HG02759 (cell line): ENCODE measurements at regions not wholly inside any gene's neighbourhood (a gene's known extent, or its start where the extent isn't known, plus 50 kb on each side); places are given as distances from the start of the nearest gene placed in this dataset.

Experiments used
- ATAC-seq: cut with Tn5 transposase; IDR thresholded peaks from one replicate; pipeline ENCODE4 v1.9.1; 2021; ENCODE audit warnings: mild to moderate bottlenecking, moderate library complexity; ENCODE audit not compliant: unreplicated experiment

DNA sequence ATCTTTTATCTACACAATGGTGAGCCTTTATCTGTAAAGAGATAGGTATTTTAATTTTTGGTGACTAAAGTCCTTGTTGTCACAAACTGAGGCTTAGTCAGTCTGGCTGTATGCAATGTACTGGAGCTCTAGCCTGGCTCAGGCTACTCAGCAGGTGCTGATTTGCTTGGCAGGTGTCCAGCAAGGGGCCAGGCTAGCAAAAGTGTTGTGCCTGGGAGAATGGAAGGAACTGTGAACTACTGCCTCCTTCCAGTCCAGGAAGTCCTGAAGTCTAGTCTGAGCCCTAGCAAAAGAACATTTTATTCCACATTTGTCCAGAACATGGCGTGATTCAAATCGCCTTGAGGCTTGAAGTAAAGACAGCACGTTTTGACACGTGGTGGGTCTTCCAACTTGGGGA lies 260.5 kb downstream of the CCDC85A start:
- no peak for ATAC-seq

DNA sequence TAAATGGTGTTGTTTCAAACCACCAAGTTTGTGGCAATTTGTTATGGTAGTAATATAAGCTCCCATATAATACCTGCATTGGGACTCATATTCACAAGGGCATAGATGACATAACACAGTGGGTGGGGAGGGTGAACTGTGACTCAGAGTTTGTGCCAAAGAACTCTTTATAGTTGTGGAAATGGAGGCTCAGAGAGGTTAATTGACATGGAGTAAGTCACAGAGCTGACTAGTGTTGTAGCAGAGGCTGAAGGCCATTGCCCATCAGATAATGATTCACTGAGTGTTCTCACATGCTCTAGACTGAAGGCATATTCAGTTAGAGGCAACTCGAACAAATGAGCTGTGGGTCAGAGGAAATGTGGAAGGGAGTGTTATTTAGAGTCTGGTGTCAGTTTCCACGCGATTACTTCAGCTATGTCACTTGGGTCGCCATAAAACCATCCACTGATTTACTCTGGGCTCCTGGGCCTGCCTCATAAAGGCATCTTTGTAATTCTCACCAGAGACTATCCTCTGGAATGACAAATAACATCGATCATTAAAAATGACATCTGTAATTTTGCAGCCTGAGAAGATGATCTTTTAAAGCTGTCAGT lies 264.7 kb downstream of the CCDC85A start:
- no peak for ATAC-seq

DNA sequence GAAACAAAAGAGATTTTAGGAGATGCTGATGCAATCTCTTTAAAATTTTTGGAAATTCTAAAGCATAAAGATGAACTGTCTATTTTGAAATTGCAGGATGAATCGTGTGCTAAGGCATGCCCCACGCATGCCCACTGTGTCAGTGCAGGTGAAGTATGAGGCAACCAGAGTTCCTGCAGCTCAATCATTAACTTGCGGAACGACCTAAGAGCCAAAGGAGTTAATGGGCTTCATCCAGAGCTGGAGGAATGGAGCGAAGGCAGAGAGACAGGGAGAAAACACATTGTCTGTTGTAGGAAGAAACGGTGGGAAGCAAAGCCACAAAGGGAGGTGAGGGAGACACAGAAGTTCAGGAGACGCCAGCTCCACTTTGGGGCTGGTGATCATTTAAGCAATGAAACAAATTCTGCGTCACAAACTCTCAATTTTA lies 265.2 kb downstream of the CCDC85A start:
- ATAC-seq, result no peak

DNA sequence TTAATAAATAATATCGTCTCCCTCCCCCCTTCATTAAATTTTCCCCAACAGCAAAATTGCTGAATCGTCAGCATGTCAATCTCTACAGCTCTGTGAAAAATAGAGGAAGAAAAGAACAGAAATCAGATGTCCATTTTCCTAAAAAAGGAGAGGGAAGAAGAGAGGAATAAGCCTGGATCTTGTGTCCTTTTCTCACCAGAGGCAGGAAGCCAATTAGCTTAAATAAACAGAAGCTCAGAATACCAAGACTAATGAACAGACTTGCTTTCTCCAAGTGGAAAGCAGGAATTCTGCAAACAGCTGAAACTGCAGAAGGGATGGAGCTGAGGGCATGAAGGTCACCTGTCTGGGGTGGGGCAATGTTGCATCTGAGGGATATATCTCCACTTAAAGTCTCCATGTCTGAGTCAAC lies 265.7 kb downstream of the CCDC85A start:
- ATAC-seq, result no peak

DNA sequence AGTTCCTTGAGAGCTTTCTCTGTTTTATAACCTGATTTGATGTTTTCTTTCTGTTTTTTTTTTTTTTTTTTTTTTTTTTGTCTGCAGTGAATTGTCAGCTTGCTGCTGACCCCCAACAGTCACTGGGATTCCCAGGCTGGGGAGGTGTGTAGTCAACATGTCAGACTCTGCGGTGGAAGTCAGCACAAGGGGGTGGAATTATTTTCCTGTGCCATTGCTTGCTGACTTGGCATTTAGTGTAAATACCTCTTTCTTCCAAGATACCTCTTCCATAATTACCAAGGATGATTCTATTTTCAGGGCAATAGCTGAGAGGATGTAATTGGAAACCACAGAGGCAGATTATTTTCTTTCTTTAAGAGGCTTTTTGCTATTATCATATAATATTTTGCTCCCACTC lies 266.3 kb downstream of the CCDC85A start:
- ATAC-seq, result no peak

DNA sequence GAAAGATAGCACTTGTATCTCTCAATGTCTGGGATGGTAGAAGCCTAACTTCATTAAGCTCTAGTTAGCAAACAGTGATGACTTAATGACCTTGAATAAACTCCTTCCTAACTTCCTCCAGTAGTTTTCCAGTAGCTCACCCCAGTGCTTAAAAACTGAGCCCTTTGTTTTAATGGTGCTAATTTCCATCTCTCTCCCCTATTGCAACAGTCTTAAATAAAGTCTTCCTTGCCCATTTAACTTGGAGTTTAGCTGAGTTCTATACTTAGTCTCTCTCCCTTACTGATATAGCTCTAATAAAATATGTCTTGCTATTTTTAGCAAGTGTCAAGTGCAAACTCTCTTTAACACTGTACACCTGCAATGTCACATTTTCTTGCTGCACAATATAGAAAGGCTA lies 267.0 kb downstream of the CCDC85A start:
- ATAC-seq, result no peak

DNA sequence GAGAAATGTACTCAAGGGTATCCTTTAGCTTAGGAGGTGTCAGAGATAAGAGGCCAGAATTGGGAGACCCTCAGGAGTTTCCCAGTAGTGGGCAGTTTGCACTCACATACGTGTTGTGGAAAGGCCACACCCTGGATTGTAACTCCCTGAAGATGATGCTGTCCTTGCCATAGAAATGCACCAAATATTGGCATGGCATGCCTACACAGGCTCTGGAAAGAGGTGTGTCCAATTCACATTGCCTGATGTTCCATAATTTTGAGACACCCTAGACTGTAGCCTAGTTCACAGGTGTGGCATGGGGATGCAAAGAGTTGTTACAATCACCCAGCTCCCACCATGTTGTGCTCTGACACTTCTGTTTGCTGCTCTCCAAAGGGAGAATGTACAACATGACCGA lies 271.9 kb downstream of the CCDC85A start:
- no peak for ATAC-seq

DNA sequence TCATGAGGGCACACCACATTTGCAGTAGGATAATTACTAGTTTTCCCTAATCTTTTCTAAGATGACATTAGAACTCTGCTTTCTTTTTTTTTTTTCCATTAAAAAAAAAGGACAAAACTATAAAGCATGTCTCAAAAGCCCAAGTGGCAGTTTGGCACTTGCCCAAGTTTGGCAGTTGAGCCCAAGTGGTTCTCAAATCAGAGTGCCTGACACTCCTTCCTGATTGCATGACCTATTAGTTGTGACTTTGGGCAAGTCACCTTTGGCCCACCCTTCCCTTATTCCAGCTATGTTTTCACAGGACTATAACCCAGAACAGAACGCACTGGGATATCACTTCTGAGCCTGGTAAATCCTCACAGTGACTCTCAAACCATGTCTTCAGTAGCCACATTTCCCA lies 273.0 kb downstream of the CCDC85A start:
- ATAC-seq, result no peak

DNA sequence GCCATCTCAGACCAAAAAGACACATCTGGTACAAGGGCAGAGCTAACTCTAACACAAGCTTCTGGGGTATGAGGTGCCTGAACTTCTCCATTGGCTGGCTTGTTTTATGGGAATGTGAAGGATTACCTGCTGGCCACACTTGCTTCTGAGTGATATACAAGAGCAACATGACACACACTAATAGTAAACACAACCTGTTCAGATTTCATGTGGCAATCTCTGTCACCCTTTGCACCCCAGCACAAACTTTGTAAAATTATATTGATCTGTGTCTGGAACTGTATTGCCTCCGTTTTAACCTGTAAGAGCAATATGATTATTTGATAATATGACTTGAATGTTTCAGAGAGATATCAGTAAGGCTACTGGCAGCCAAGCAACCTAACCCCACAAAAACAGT lies 276.7 kb downstream of the CCDC85A start:
- no peak for ATAC-seq

DNA sequence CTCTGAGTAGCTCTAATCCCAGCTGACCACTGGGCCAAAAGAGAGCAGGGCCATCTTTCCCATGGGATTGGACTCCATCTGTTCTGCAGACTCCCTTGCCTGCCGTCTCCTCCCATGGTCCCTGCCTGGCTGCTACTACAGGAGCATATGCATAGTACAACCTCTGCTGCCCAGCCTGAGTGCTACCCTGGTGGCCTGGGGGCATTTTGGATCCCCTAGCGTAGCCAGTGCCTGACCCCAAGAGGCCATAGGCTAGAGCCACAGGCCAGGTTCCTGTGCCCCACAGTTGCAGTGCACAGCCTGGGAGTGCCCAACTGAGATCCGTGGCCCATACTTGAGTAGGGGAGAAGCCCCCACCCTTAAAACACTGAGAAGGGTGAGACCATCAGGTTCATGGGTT lies 280.3 kb downstream of the CCDC85A start:
- ATAC-seq, result no peak

DNA sequence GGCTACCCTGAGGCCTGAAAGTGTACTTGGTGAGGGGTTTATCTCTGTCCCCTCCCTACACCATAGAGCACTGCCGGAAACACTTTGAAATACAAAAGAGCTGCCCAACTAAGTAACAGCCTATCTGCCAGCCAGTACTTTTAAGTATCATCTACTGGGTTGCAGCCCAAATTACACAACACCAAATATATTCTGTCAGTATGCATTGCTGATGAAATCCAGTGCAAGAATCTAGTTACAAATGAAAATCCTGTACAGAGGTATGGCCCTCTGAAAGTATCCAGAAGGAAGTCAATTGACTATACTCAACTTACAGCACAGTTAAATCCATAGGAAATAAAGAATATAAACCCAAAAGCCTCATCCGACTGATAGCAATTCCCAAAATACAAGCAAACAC lies 280.8 kb downstream of the CCDC85A start:
- ATAC-seq, result no peak

DNA sequence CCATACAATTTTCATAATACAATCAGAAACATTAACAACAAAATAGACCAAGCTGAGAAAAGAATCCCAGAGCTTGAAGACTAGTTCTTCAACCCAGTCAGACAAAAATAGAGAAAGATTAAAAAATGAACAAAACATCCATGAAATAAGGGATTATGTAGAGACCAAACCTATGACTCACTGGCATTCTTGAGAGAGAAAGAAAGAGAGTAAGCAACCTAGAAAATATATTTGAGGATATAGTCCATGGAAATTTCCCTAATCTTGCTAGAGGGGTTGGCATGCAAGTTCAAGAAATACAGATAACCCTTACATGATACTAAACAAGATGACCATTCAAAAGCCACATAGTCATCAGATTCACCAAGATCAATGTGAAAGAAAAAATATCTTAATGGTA lies 281.7 kb downstream of the CCDC85A start:
- no peak for ATAC-seq

DNA sequence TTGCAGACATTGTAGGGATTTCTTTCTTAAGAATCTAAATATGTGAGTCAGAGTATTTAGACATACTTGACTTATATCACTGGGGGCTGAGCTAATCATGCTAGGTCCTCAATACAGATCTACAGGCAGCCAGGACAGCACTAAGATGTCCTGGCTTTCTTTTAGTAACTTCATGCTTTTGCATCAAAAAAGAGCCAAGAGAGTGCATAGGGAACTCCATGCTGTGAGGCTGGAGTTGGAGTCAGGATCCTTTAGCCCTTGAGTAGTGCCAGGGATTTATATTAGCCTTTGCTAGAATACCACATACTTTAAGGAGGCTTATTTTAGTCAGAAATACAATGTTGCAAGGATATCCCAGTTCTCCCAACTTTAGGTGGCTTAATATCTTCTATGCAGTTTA lies 289.7 kb downstream of the CCDC85A start:
- ATAC-seq, result no peak

DNA sequence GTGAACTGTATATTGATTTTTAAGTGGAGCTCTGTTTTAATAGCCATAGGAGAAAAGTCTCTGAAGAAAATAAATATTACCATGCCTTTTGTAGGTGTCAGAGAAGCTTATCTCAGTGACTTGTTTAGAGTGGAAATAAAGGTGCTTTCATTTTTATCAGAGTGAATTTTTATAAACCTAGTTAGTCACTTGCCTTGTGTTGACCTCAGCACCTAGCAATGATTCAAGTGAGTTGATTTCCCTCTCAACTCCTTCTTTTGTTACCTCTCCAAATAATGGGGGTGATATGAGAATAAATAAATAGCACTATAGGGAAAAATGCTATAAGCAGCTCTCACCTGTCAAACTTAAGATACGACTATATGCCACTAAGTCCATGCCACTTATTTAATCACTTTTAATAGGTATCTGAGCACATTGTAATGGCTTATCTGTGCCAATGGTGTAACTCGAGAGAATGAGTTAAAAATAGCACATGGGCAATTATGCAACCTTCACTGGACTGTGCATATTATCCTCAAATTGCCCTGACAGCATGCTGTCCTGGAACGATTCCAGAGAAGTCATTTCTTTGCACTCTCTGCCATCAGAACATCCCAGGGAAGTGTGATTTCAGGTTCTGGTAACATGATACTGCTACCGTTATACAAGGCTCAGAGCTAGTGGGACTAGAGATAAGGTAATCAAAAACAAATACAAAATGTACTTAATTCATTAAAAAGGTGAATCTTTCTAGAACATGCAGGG lies 290.8 kb downstream of the CCDC85A start:
- ATAC-seq, result no peak

DNA sequence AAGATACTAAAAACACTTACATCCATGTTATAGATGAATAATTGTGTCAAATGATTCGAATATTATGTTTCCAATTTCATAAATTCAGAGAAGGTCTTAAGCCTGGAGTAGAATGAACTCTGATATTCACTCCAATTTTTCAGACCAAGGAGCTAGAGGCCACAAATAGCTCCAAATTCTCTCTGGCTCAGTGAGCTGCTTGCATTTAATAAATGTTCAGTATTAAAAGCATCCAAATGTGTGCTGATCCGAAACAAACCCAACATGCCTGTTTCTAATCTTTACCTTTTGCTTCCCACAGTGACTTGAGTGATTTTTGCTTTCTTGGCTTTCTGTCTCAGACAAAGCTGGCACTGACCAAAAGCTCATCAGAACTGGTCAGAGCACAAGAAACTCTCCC lies 291.4 kb downstream of the CCDC85A start:
- no peak for ATAC-seq

DNA sequence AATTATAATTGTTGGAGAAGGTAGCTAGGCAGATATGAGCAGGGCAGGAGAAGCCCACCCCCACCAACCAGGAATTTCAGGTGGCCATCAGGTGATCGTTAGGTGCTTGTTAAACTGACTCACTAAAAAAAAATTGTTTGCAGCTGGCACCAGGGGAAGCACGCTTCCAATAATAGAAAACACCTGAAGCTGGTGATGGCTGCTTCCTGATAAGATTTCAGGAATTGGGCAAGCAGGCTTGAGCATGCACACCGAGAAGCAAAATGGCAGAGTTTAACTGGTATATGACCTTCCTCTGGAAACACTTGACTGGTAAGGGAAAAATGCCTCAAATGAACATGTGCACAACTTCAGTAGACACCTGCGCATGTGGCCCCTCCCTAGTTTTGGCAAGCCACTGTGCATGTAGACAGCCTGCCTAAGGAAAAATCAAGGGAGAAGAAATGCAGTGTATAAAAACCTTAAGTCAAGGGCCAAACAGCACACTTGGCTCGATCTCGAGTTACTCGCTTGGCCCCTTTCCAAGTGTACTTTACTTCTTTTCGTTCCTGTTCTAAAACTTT lies 292.8 kb downstream of the CCDC85A start:
- ATAC-seq, result no peak

DNA sequence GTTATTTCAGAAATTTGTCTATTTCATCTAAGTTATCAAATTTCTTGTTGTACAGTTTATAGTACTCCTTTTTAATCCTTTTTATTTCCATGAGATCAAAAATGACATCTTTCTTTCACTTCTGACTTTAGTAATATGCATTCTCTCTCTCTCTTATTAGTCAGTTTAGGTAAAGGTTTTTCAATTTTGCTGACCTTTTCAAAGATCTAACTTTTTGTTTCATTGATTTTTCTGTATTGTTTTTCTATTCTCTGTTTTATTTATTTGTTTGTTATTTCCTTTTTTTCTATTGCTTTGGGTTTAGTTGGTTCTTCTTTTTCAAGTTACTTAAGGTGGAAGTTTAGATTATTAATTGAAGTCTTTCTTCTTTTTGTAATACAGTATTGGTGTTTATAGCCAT lies 294.2 kb downstream of the CCDC85A start:
- ATAC-seq, result no peak

DNA sequence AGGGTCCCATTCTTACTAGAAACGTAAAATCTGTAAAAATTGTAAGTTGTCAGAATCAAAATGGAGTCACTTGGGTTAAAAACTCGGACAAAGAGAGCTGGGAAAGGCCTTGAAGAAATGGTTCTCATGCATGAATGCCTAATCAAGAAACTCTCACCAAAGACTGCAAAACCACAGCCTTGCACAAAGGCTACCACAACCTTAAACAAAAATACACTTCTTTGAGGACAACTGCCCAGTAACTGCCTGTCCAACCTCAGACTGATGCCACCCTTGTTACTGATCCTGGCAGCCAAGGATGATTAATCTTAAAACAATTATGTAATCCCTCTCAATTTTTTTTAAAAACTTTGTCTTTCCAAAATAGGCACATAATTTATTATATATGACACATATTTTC lies 299.3 kb downstream of the CCDC85A start:
- ATAC-seq, result no peak

DNA sequence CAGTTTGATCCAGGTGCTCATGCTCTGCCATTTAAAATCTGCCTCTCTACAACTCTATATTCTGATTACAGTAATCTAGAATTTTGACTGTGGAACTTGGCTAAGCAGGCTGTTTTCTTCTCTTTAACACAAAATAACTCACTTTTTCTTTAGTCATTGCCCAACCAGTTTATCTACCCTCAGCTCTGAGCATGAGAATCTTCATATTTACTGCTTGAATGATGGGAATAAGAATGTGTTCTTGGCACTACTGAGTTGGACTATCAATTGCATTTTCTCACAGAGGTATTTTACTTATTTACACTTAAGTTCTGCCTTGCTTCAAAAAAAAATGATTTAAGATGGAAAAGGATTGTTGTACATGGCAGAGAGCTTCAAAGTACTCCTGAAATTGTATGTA lies 301.1 kb downstream of the CCDC85A start:
- ATAC-seq, result no peak

DNA sequence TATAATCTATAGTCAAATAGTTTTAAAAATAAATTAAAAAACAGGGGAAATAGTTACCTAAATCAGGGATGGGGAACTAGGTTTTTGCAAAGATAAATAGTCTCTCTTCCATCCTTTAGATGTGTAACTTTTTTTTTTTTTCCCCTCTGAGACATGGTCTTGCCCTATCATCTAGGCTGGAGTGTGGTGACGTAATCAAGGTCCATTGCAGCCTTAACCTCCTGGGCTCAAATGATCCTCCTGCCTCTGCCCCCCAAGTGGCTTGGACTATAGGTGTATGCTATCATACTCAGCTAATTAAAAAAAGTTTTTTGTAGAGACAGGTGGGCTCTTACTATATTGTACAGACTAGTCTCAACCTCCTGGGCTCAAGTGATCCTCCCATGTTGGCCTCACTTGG lies 316.5 kb downstream of the CCDC85A start:
- ATAC-seq, result no peak

DNA sequence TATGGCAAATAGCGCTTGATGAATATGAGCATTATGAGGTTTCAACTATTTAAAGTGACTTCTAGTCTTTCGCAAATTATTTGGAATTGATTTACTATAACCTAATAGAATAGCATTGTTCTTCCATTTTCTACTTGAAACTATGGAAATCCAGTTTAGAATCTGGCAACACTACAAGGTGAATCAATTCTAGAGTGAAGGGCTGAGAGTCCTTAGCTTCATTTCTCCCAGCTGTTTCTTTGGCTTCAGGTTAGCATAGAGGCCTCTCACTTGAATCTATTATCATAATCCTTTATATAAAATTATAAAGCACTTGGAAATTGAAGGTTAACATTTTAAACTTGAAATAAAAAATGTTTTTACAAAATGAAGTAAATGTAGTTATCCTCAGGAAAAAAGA lies 318.8 kb downstream of the CCDC85A start:
- ATAC-seq, result no peak

DNA sequence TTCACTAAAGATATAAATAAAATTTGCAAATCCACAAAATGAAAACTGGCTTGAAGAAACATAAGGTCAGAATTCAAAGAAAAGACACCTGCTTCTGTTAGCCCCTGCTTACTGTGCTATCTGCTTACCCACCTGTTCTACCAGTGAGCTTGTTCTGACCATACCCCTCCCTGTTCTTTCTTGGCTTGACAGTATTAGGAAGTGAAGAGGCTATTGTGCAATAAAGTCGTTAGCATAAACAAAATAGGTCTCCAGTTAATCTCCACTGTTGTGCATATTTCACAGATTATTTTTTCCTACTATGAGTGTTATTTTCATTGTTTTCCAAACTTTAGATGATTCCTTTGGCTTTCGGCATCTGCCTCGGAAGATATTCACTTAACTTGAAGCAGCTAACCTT lies 322.1 kb downstream of the CCDC85A start:
- ATAC-seq, result no peak

DNA sequence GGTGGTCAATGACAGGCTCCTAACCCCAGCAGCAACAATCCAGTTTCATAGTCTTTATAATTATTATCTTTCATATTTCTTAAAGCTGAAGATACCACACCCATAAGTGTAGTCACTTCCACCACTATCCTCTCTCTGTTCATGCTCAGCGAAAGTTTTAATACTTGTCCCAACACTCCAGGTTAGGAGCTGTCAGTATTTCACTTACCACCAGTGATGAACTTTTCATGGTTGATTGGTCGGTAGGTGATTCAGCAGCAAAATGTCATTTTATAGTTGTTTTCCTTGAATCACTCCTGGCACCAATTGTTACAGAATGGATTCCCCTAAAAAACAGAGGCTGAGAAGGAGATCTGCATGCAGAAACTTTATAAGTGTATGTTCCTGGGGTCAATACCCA lies 324.9 kb downstream of the CCDC85A start:
- no peak for ATAC-seq
